Fibroblast of lung (primary cell): ENCODE measurements at regions not wholly inside any gene's neighbourhood (a gene's known extent, or its start where the extent isn't known, plus 50 kb on each side); places are given as distances from the start of the nearest gene placed in this dataset.

ENCODE experiments used
- DNase-seq, 2 donors: peaks; one replicate each; pipeline versions ENCODE4 v3.0.0 to v3.0.0-alpha.2; 2010; ENCODE audit warnings: low read depth in 2 of 2
- H2AFZ ChIP-seq: 2 replicates; pipeline ENCODE4 v1.5.1; 2012; ENCODE audit warnings: low read length, control low read depth, inconsistent platforms
- H3K27ac ChIP-seq: 2 replicates; pipeline ENCODE4 v1.5.1; 2011; ENCODE audit warnings: low read length, control low read depth; ENCODE audit not compliant: insufficient read depth
- H3K27me3 ChIP-seq: 2 replicates; pipeline ENCODE4 v1.5.1; 2011; ENCODE audit warnings: mild to moderate bottlenecking, low read length; ENCODE audit not compliant: control insufficient read depth, insufficient read depth
- H3K36me3 ChIP-seq: 2 replicates; pipeline ENCODE4 v1.5.1; 2011; ENCODE audit warnings: low read length; ENCODE audit not compliant: control insufficient read depth, insufficient read depth
- H3K4me1 ChIP-seq: 2 replicates; pipeline ENCODE4 v1.5.1; 2011; ENCODE audit warnings: low read length; ENCODE audit not compliant: control insufficient read depth, insufficient read depth; ENCODE audit errors: extremely low read depth
- H3K4me2 ChIP-seq: 2 replicates; pipeline ENCODE4 v1.5.1; 2011; ENCODE audit warnings: low read length, control low read depth; ENCODE audit not compliant: insufficient read depth; ENCODE audit errors: extremely low read depth
- H3K4me3 ChIP-seq, 4 experiments: fragments of 200-600 bp in 1 of 4; sonication (generic) in 1 of 4; replicated peaks in 1 of 4; 2 replicates each; pipeline ENCODE4 v1.5.1; 2011 to 2016; ENCODE audit warnings: low read length in 4 of 4, low read depth in 3 of 4, mild to moderate bottlenecking in 3 of 4, control low read depth in 2 of 4, inconsistent platforms in 1 of 4, mixed read lengths in 1 of 4; ENCODE audit not compliant: insufficient read depth in 1 of 4; ENCODE audit errors: control extremely low read depth in 1 of 4
- H3K79me2 ChIP-seq: 2 replicates; pipeline ENCODE4 v1.5.1; 2012; ENCODE audit warnings: mild to moderate bottlenecking, low read length, inconsistent platforms; ENCODE audit not compliant: control insufficient read depth, insufficient read depth
- H3K9ac ChIP-seq: 2 replicates; pipeline ENCODE4 v1.5.1; 2011; ENCODE audit warnings: mild to moderate bottlenecking, low read length, control low read depth; ENCODE audit not compliant: insufficient read depth
- H3K9me3 ChIP-seq: 2 replicates; pipeline ENCODE4 v1.5.1; 2012; ENCODE audit warnings: low read depth, low read length; ENCODE audit not compliant: control insufficient read depth, insufficient read depth
- H4K20me1 ChIP-seq: 2 replicates; pipeline ENCODE4 v1.5.1; 2011; ENCODE audit warnings: low read length; ENCODE audit not compliant: control insufficient read depth, insufficient read depth; ENCODE audit errors: extremely low read depth
- EZH2 ChIP-seq: IDR thresholded peaks from 2 replicates; pipeline ENCODE4 v1.5.1; 2012; ENCODE audit warnings: low read length, control low read depth, mild to moderate bottlenecking; ENCODE audit errors: missing control alignments
- TF ChIP-seq, protein P1 (sequence below), 2 donors: IDR thresholded peaks in 1 of 2; conservative IDR thresholded peaks in 1 of 2; 1 replicate in 1 of 2; 2 replicates in 1 of 2; pipeline ENCODE4 v1.5.1; 2011 to 2012; ENCODE audit warnings: low read length in 2 of 2, control low read depth in 1 of 2, inconsistent platforms in 1 of 2, low read depth in 1 of 2, mild to moderate bottlenecking in 1 of 2

- no peaks in the 10 kb centered on the region for H3K36me3 ChIP-seq
- DNase-seq: peak; percentile 36 to 81
- TF ChIP-seq EZH2: no peak
- TF ChIP-seq, protein P1, sequence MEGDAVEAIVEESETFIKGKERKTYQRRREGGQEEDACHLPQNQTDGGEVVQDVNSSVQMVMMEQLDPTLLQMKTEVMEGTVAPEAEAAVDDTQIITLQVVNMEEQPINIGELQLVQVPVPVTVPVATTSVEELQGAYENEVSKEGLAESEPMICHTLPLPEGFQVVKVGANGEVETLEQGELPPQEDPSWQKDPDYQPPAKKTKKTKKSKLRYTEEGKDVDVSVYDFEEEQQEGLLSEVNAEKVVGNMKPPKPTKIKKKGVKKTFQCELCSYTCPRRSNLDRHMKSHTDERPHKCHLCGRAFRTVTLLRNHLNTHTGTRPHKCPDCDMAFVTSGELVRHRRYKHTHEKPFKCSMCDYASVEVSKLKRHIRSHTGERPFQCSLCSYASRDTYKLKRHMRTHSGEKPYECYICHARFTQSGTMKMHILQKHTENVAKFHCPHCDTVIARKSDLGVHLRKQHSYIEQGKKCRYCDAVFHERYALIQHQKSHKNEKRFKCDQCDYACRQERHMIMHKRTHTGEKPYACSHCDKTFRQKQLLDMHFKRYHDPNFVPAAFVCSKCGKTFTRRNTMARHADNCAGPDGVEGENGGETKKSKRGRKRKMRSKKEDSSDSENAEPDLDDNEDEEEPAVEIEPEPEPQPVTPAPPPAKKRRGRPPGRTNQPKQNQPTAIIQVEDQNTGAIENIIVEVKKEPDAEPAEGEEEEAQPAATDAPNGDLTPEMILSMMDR (conservative IDR thresholded peaks at IDR 0.05 in 1 of 2, IDR thresholded peaks at IDR 0.05 in 1 of 2; ENCODE audit: low read depth in 1 of 2, low read length in 2 of 2): no peak
- peak overlapping the region; percentile 91 for H3K4me2 ChIP-seq
- H2AFZ ChIP-seq: no peak overlapping the region
- no peaks in the 10 kb centered on the region for H3K79me2 ChIP-seq
- no peak overlapping the region for H3K9ac ChIP-seq
- H4K20me1 ChIP-seq: no peaks in the 10 kb centered on the region
- H3K27ac ChIP-seq: peak overlapping the region; percentile 57
- H3K27me3 ChIP-seq: no peaks in the 10 kb centered on the region
- peaks cover 5% of the 10 kb centered on the region for H3K4me1 ChIP-seq
- H3K4me3 ChIP-seq: no peak overlapping the region
- no peaks in the 10 kb centered on the region for H3K9me3 ChIP-seq
Observed at GRCh38 chr18:24704946-24705630, 244.7 kb downstream of the HRH4 start.

DNA sequence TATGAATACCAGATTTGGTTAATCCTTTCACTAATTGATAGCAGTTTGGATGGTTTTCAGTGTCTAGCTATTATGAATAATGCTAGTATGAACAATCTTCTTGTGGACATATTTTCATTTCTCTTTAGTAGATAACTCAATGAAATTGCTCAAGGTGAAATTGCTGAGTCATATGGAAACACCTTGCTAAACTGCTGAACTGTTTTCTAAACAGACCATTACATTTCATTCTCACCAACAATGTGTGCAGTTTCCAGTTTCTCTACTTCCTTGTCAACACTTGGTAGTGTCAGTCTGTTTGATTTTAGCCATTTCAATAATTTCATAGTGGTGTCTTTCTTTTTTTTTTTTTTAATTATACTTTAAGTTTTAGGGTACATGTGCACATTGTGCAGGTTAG is 250.0 kb downstream of the HRH4 start:
- H3K36me3 ChIP-seq: no peaks in the 10 kb centered on the region
- peaks cover 3% of the 10 kb centered on the region for H3K4me1 ChIP-seq
- no peaks in the 10 kb centered on the region for H3K9me3 ChIP-seq
- H3K4me3 ChIP-seq: no peak overlapping the region
- H3K27me3 ChIP-seq: no peaks in the 10 kb centered on the region
- TF ChIP-seq, protein P1 (conservative IDR thresholded peaks at IDR 0.05 in 1 of 2, IDR thresholded peaks at IDR 0.05 in 1 of 2; ENCODE audit: low read depth in 1 of 2, low read length in 2 of 2): no peak
- no peak for TF ChIP-seq EZH2
- H3K27ac ChIP-seq: no peak overlapping the region
- H3K4me2 ChIP-seq: no peak overlapping the region
- H3K79me2 ChIP-seq: no peaks in the 10 kb centered on the region
- DNase-seq: no peak
- no peaks in the 10 kb centered on the region for H4K20me1 ChIP-seq
- no peak overlapping the region for H2AFZ ChIP-seq
- H3K9ac ChIP-seq: no peak overlapping the region

GRCh38 chr18:24719791-24720190 is 259.4 kb downstream of the HRH4 start:
- no peaks in the 10 kb centered on the region for H3K79me2 ChIP-seq
- H3K9ac ChIP-seq: no peak overlapping the region
- H3K4me3 ChIP-seq: no peak overlapping the region
- H3K4me1 ChIP-seq: no peaks in the 10 kb centered on the region
- TF ChIP-seq EZH2: no peak
- TF ChIP-seq, protein P1 (conservative IDR thresholded peaks at IDR 0.05 in 1 of 2, IDR thresholded peaks at IDR 0.05 in 1 of 2; ENCODE audit: low read depth in 1 of 2, low read length in 2 of 2): no peak
- H3K36me3 ChIP-seq: no peaks in the 10 kb centered on the region
- DNase-seq: no peak
- H4K20me1 ChIP-seq: no peaks in the 10 kb centered on the region
- H3K27ac ChIP-seq: no peak overlapping the region
- no peaks in the 10 kb centered on the region for H3K9me3 ChIP-seq
- H3K27me3 ChIP-seq: no peaks in the 10 kb centered on the region
- H2AFZ ChIP-seq: no peak overlapping the region
- no peak overlapping the region for H3K4me2 ChIP-seq
